ENCODE measurements at regions not wholly inside any gene's neighbourhood (a gene's known extent, or its start where the extent isn't known, plus 50 kb on each side); places are given as distances from the start of the nearest gene placed in this dataset.
"Not testable (repeated sequence)": the region's sequence is repeated elsewhere in the genome, so short reads cannot be mapped to it uniquely, and the experiment has no call there.

DNA sequence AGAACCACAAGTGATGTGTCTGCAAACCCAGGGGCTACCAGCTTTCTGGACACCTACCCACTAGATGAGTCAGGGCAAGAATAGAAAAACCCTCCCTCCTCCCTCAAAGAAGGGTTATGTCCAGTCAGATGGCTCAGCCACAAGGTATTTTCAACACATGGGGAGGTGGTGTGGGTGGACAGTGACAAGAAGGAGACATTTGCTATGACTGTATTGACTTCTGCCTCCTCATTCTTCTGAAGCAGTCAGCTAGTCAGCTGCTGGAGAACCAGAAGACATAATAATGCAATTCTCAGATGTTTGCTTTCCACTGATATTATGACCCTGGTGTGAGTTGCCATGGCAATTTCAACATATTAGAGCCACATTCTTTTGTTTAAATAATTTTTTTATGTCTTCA lies 66.7 kb upstream of the GOLGA8B start:
- peak; percentile 10 for DNase-seq (ENCODE audit: low spot score)

DNA sequence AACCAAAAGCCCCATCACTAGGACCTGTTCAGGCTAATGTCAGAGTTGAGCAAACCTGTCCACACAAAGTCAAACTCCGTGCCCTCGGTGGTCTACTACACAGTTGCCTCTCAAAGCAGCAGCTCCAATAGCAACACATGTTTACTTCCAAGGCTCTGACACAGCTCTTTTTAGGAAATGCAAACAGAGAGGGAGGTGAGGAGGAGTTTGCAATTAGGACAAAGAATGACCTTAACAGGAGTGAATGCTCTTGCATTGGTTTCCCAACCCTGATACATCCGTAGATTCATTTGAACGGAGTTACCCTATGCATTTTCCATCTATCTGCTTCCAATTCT lies 64.8 kb upstream of the GOLGA8B start:
- DNase-seq (ENCODE audit: low spot score): no peak

DNA sequence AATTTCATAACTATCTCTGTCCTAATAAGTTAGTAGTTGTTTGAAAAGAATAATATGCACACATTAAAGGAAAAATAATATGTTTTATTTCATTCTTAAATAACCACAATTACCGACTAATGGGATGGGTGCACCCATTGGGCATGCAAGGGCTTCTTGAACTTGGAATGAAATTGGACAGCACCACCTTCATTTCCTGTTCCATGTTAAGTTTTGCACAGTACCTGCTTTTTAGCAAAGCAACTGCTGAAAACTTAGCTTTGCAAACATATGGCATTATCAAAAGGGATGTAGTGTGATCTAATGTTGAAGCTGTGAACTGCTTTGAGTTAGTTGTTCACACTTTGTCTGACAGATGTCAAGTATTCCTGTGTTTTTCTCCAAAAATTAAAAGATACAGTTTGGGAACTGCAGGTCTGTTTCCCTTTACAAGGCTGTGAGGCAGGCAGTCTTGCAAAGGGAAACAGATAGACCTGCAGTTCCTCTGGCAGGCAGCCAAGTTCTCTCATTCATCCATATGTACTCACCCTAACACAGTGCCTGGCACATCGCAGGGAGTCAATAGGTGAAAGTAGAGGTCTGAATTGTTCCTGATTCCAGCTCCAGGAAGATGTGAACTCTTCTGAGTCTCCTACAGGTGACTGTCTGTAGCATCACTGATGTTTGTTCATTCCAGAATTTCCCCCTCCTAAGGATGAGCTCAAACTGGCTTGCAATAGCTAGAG lies 64.3 kb upstream of the GOLGA8B start:
- no peak for DNase-seq (ENCODE audit: low spot score)

DNA sequence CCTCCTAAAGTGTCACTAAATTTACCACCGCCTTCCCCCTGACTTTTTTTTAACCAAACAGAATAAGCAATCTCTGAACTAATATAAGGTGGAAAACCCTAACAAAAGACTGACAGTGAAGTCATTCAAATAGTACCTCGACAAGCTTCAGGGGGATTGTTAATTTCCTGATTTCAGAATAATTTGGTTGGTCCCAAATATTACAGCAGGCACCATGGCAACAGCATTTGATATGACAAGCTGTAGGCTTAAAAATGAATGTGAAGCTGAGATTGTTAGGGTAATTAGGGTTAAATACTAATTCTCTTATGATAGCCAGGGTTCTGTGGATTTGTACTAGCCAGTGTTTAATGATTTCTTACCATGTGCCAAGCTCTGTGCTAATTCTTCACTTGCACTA lies 63.5 kb upstream of the GOLGA8B start:
- no peak for DNase-seq (ENCODE audit: low spot score)

DNA sequence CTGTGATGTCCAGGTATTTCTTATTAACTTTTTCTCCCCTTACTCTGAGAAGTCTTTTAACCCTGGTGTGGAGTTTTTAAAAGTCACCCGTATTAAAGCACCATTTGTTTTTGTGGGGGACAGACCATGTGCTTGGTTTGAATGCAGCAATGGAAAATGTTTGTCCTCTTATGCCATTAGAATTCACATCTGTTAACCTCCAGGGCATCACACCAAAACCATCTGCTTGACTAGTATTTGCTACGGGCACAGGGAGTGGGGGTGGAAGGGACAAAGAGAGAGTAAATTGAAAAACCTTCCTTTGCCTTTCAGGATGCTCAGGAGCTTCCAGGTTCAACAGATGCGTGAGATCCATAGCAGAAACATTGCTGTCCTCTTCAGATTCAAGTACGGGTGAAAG lies 61.4 kb upstream of the GOLGA8B start:
- DNase-seq (ENCODE audit: low spot score): no peak

DNA sequence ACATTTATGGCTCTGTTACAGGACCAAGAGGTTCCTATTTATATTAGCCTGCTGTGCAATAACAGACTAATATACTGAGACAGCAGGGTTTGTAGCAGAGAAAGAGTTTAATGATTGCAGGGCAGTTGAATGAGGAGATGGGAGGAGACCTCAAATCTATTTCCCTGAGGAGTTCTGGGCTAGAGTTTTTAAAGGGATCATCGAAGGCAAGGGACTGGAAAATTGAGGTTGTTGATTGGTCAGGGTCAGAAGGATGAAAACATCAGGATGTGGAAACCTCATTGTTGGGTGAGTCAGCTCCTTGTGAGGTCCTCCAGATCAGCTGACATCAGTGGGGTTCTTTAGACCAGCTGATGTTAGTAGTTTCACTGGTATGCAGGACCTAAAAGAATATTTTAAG lies 60.6 kb upstream of the GOLGA8B start:
- peak; percentile 35 for DNase-seq (ENCODE audit: low spot score)

DNA sequence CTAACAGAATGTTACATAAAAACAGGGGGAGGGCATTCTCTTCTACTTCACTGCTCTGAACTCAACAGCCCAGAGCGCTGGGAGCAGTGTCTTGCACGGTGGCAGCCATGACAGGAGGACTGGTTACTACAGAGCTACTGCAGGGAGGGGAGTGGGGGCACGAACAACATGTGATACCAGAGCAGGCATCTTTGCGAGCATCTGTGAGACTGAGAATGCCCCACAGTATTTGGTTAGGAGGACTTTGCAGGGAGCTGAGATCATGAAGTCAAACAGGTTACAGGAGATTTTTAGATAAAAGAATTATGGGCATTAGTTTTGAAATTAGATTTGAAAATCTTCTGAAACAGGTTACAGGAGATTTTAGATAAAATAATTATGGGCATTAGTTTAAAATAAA lies 58.8 kb upstream of the GOLGA8B start:
- DNase-seq (ENCODE audit: low spot score): no peak

DNA sequence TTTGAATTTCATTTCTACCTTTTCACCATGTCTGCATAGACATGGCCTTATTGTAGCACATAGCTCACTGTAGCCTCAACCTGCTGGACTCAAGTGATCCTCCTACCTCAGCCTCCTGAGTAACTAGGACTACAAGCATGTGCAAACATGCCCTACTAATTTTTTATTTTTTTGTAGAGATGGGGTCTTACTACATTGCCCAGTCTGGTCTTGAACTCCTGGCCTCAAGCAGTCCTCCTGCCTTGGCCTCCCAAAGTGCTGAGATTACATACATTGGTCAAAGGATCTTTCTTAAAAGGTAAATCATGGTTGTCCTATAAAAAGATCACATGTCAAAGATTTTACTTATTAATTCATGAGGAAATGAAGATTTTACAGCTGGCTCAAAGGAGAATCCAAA lies 57.2 kb upstream of the GOLGA8B start:
- no peak for DNase-seq (ENCODE audit: low spot score)

DNA sequence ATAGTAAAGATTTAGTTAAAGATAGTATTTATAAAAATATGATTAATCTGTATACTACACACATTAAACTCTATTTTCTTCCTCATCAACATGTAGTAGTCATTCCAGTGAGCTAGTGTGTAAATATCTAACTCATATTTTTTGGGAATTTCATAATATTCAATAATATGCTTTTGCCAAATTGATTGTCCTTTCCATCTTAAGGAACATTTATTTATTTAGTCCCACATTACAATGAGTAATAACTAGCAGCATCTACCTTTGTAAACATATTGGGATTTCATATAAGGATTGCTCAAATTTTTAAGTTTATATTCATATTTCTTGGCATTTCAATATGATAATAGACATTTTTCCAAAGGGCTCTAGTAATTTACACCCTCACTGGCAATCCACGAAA lies 53.9 kb upstream of the GOLGA8B start:
- no peak for DNase-seq (ENCODE audit: low spot score)

DNA sequence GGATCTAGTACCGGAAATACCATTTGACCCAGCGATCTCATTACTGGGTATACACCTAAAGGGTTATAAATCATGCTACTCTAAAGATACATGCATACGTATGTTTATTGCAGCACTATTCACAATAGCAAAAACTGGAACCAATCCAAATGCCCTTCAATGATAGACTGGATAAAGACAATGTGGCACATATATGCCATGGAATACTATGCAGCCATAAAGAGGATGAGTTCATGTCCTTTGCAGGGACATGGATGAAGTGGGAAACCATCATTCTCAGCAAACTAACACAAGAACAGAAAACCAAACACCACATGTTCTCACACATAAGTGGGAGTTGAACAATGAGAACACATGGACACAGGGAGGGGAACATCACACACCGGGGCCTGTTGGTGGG lies 50.2 kb upstream of the GOLGA8B start:
- not testable (repeated sequence) for DNase-seq (ENCODE audit: low spot score)
